SK-N-MC (cell line): ENCODE measurements at regions not wholly inside any gene's neighbourhood (a gene's known extent, or its start where the extent isn't known, plus 50 kb on each side); places are given as distances from the start of the nearest gene placed in this dataset.
"Not testable (repeated sequence)": the region's sequence is repeated elsewhere in the genome, so short reads cannot be mapped to it uniquely, and the experiment has no call there.

Experiments
- EZH2 ChIP-seq: fragments of 200-600 bp; sonication (generic); IDR thresholded peaks from one replicate; pipeline ENCODE4 v1.6.1; 2017; ENCODE audit warnings: antibody characterized with exemption
- POLR2AphosphoS5 ChIP-seq: IDR thresholded peaks from 2 replicates; pipeline ENCODE4 v1.6.1; 2012; ENCODE audit warnings: mild to moderate bottlenecking, low read depth, low read length, borderline replicate concordance

- not testable (repeated sequence) for TF ChIP-seq POLR2AphosphoS5, EZH2
Observed at GRCh38 chr12:31882682-31883081, 76.5 kb upstream of the RESF1 start.
